ENCODE measurements at regions not wholly inside any gene's neighbourhood (a gene's known extent, or its start where the extent isn't known, plus 50 kb on each side); places are given as distances from the start of the nearest gene placed in this dataset.

DNA sequence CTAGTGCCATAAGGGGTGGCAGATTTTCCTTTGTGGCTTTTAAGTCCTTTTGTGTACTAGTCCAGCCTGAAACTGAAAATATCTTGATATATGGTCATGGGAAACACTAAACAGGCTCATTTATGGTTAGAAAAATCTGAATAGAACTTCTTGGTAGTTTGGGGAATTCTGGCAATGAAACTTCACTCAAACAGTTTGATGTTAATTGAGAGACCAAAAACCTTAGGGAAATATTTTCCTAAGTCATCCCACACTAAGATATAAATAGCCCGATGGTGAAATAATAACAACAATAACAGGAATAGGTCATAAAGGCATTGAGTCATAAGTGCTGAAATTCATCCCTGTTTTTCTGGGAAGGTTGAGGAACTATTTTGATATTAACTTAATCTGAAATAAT, 146.2 kb upstream of the SMLR1 start:
- Mint-ChIP-seq H3K9me3 (ENCODE audit: insufficient read depth) (no peaks in the 10 kb centered on the region), H3K4me3 (no peak overlapping the region), H3K4me1 (no peaks in the 10 kb centered on the region), H3K27me3 (peaks cover 13% of the 10 kb centered on the region), H3K27ac (no peak overlapping the region)
- no peak overlapping the region for H2AFZ ChIP-seq (ENCODE audit: insufficient read depth, low read depth, low read length, poor library complexity, severe bottlenecking)
- no peaks in the 10 kb centered on the region for H3K27me3 ChIP-seq (replicated peaks in 1 of 4; ENCODE audit: control extremely low read depth in 1 of 4, control insufficient read depth in 3 of 4, insufficient read depth in 4 of 4, low read length in 3 of 4)
- ChIA-PET CTCF (no interaction called here), POLR2A (no interaction called here)
- H3K27ac ChIP-seq (ENCODE audit: low read length in 2 of 2): no peak overlapping the region
- H3K9ac ChIP-seq (ENCODE audit: low read length): no peak overlapping the region
- H3K36me3 ChIP-seq (replicated peaks in 1 of 2; ENCODE audit: control extremely low read depth in 1 of 2, control insufficient read depth in 1 of 2, extremely low read depth in 1 of 2, insufficient read depth in 2 of 2, low read length in 1 of 2): no peaks in the 10 kb centered on the region
- no peaks in the 10 kb centered on the region for H3K4me1 ChIP-seq (ENCODE audit: control insufficient read depth in 2 of 2, insufficient read depth in 2 of 2, low read length in 2 of 2)
- H4K20me1 ChIP-seq (ENCODE audit: control insufficient read depth, insufficient read depth, low read length, poor library complexity, severe bottlenecking): no peaks in the 10 kb centered on the region
- H3K4me2 ChIP-seq (replicated peaks; ENCODE audit: low read depth, low read length, poor library complexity, severe bottlenecking): no peak overlapping the region
- ATAC-seq (ENCODE audit: low read depth) (no peak), DNase-seq (no peak)
- H3K4me3 ChIP-seq (ENCODE audit: control extremely low read depth in 1 of 5, extremely low read depth in 1 of 5, insufficient read depth in 1 of 5, low read depth in 2 of 5, low read length in 4 of 5): no peak overlapping the region
- no peak for TF ChIP-seq EZH2 (IDR thresholded peaks at IDR 0.05; ENCODE audit: borderline replicate concordance, insufficient read depth, low read depth, low read length, poor library complexity, severe bottlenecking)
- TF ChIP-seq, protein P1, sequence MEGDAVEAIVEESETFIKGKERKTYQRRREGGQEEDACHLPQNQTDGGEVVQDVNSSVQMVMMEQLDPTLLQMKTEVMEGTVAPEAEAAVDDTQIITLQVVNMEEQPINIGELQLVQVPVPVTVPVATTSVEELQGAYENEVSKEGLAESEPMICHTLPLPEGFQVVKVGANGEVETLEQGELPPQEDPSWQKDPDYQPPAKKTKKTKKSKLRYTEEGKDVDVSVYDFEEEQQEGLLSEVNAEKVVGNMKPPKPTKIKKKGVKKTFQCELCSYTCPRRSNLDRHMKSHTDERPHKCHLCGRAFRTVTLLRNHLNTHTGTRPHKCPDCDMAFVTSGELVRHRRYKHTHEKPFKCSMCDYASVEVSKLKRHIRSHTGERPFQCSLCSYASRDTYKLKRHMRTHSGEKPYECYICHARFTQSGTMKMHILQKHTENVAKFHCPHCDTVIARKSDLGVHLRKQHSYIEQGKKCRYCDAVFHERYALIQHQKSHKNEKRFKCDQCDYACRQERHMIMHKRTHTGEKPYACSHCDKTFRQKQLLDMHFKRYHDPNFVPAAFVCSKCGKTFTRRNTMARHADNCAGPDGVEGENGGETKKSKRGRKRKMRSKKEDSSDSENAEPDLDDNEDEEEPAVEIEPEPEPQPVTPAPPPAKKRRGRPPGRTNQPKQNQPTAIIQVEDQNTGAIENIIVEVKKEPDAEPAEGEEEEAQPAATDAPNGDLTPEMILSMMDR (IDR thresholded peaks at IDR 0.05): no peak
- no peaks in the 10 kb centered on the region for H3K79me2 ChIP-seq (ENCODE audit: control insufficient read depth, insufficient read depth, low read length)
- H3K9me3 ChIP-seq (ENCODE audit: control extremely low read depth in 1 of 3, control insufficient read depth in 2 of 3, insufficient read depth in 1 of 3, low read length in 2 of 3): no peaks in the 10 kb centered on the region
- intact Hi-C loops (cut with micrococcal nuclease): no loop called here
- WGBS (ENCODE audit: insufficient coverage): no CpG with 5 or more reads among the region's 1 CpG

DNA sequence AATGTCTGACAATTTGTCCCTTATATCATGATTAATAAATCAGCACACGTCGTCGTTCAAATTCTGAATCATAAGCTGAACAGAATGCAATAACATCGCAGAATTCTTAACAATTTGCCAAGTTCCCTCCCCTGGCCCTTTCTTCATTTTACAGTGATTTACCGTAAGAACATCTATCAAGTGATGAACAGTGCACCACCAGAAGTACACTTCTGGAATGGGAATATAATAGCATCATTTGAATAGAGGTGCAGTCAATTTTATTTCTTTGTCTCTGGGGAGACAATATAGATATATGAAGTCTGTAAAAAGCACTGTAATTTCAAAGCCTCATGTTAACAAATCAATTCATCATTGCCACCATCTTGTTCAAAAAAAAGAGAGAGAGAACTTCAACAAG, 145.1 kb upstream of the SMLR1 start:
- Mint-ChIP-seq H3K4me3 (no peak overlapping the region), H3K9me3 (ENCODE audit: insufficient read depth) (no peaks in the 10 kb centered on the region), H3K27me3 (peaks cover 11% of the 10 kb centered on the region), H3K27ac (no peak overlapping the region), H3K4me1 (no peaks in the 10 kb centered on the region)
- Histone ChIP-seq H3K4me3 (ENCODE audit: control extremely low read depth in 1 of 5, extremely low read depth in 1 of 5, insufficient read depth in 1 of 5, low read depth in 2 of 5, low read length in 4 of 5) (no peak overlapping the region), H3K9me3 (ENCODE audit: control extremely low read depth in 1 of 3, control insufficient read depth in 2 of 3, insufficient read depth in 1 of 3, low read length in 2 of 3) (no peaks in the 10 kb centered on the region), H3K4me1 (ENCODE audit: control insufficient read depth in 2 of 2, insufficient read depth in 2 of 2, low read length in 2 of 2) (no peaks in the 10 kb centered on the region), H3K4me2 (replicated peaks; ENCODE audit: low read depth, low read length, poor library complexity, severe bottlenecking) (no peak overlapping the region), H3K27ac (ENCODE audit: low read length in 2 of 2) (no peak overlapping the region), H4K20me1 (ENCODE audit: control insufficient read depth, insufficient read depth, low read length, poor library complexity, severe bottlenecking) (no peaks in the 10 kb centered on the region), H3K27me3 (replicated peaks in 1 of 4; ENCODE audit: control extremely low read depth in 1 of 4, control insufficient read depth in 3 of 4, insufficient read depth in 4 of 4, low read length in 3 of 4) (no peaks in the 10 kb centered on the region), H2AFZ (ENCODE audit: insufficient read depth, low read depth, low read length, poor library complexity, severe bottlenecking) (no peak overlapping the region), H3K9ac (ENCODE audit: low read length) (no peak overlapping the region), H3K79me2 (ENCODE audit: control insufficient read depth, insufficient read depth, low read length) (no peaks in the 10 kb centered on the region), H3K36me3 (replicated peaks in 1 of 2; ENCODE audit: control extremely low read depth in 1 of 2, control insufficient read depth in 1 of 2, extremely low read depth in 1 of 2, insufficient read depth in 2 of 2, low read length in 1 of 2) (no peaks in the 10 kb centered on the region)
- ChIA-PET POLR2A (no interaction called here), CTCF (interaction anchor here (0.7 kb wide), 1 partner anchor 29 kb away, joined by 3 read pairs; no protein-coding TSS in a partner anchor)
- no peak for DNase-seq
- TF ChIP-seq, protein P1 (IDR thresholded peaks at IDR 0.05): no peak
- TF ChIP-seq EZH2 (IDR thresholded peaks at IDR 0.05; ENCODE audit: borderline replicate concordance, insufficient read depth, low read depth, low read length, poor library complexity, severe bottlenecking): no peak
- no peak for ATAC-seq (ENCODE audit: low read depth)
- intact Hi-C loops (cut with micrococcal nuclease): no loop called here
- 100% methylated on average over 3 of the region's 5 CpGs for WGBS (ENCODE audit: insufficient coverage)
